Esophagus (tissue), 2 donors: ENCODE measurements at regions not wholly inside any gene's neighbourhood (a gene's known extent, or its start where the extent isn't known, plus 50 kb on each side); places are given as distances from the start of the nearest gene placed in this dataset.
"Not testable (repeated sequence)": the region's sequence is repeated elsewhere in the genome, so short reads cannot be mapped to it uniquely, and the experiment has no call there.

ENCODE experiments used
- H3K27ac ChIP-seq, 2 donors: one replicate each; pipeline ENCODE4 v1.5.1; 2013; ENCODE audit warnings: low read depth in 2 of 2, mild to moderate bottlenecking in 2 of 2, inconsistent platforms in 1 of 2, low read length in 1 of 2, moderate library complexity in 1 of 2
- H3K27me3 ChIP-seq, 2 donors: one replicate each; pipeline ENCODE4 v1.6.1; 2013; ENCODE audit warnings: low read length in 2 of 2, control low read depth in 1 of 2, mild to moderate bottlenecking in 1 of 2; ENCODE audit not compliant: insufficient read depth in 2 of 2, control insufficient read depth in 1 of 2
- H3K36me3 ChIP-seq, 2 donors: one replicate each; pipeline ENCODE4 v1.6.1; 2013; ENCODE audit warnings: low read length in 1 of 2; ENCODE audit not compliant: control insufficient read depth in 2 of 2, insufficient read depth in 2 of 2
- H3K4me1 ChIP-seq, 2 donors: one replicate each; pipeline ENCODE4 v1.6.1; 2013; ENCODE audit warnings: low read length in 1 of 2; ENCODE audit not compliant: control insufficient read depth in 2 of 2, insufficient read depth in 2 of 2
- H3K4me3 ChIP-seq, 2 donors: one replicate each; pipeline ENCODE4 v1.5.1; 2013; ENCODE audit warnings: low read length in 2 of 2, mild to moderate bottlenecking in 2 of 2, low read depth in 1 of 2, moderate library complexity in 1 of 2
- H3K9me3 ChIP-seq, 2 donors: one replicate each; pipeline ENCODE4 v1.6.1; 2013; ENCODE audit warnings: mild to moderate bottlenecking in 2 of 2, low read depth in 1 of 2, low read length in 1 of 2, moderate library complexity in 1 of 2; ENCODE audit not compliant: control insufficient read depth in 2 of 2, insufficient read depth in 1 of 2
- WGBS, 2 donors: extraction: QIAGEN DNeasy Blood & Tissue Kit; methylation state at CpG; one replicate each; pipeline ENCODE4 v1.1.7; 2013; 5-methylcytosine and 5-hydroxymethylcytosine counted together
- donor health status: healthy with polysubstance abuse.
- donor health status: Bipolar disorder and iron deficiency.

DNA sequence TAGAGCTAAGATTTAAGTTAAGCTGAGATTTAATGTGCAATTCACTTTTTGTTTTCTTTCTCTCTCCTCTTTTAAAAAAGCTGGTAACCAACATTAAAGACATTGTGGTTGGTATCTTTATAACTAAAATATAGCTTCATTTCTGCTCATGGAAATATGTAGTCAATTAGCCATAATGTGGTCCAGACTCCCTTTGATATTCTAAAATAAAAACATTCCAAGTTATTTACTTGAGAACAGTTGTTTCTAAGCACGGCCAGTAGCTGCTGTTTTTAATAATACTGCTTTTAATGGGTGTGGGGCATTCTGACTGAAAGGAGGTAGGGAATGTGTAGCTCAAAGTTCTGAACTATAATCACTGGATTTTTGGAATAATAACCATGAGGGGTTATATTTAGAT, 183.3 kb upstream of the FBXO11 start:
- Histone ChIP-seq H3K27me3 (no peaks in the 10 kb centered on the region), H3K9me3 (peaks cover 0 to 3% of the 10 kb centered on the region in 2 donors), H3K4me1 (no peaks in the 10 kb centered on the region), H3K27ac (no peak overlapping the region), H3K36me3 (no peaks in the 10 kb centered on the region), H3K4me3 (no peak overlapping the region)
- WGBS, 2 donors: 61 to 67% methylated on average over 1 of the region's 1 CpG

GRCh38 chr2:48092846-48093803, 186.8 kb upstream of the FBXO11 start:
- H3K4me3 ChIP-seq: no peak overlapping the region
- H3K9me3 ChIP-seq: peaks cover 0 to 3% of the 10 kb centered on the region in 2 donors
- no peaks in the 10 kb centered on the region for H3K36me3 ChIP-seq
- H3K27ac ChIP-seq: no peak overlapping the region
- no peaks in the 10 kb centered on the region for H3K4me1 ChIP-seq
- WGBS, 2 donors: 87 to 89% methylated on average over 4 of the region's 4 CpGs
- H3K27me3 ChIP-seq: no peaks in the 10 kb centered on the region

DNA sequence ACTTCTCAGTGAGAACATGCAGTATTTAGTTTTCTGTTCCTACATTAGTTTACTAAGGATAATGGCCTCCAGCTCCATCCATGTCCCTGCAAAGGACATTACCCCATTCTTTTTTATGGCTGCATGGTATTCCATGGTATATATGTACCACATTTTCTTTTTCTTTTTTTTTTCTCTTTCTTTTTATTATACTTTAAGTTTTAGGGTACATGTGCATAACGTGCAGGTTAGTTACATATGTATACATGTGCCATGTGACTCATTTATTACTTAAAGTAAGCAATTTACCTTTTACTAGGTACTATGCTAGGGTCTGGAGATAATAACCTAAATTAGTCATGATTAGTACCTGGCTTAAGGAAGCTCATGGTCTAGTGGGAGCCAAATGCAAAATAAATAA, 190.5 kb upstream of the FBXO11 start:
- 69 to 71% methylated on average over 1 of the region's 1 CpG for WGBS, 2 donors
- not testable (repeated sequence) for H3K4me1 ChIP-seq

GRCh38 chr2:48098539-48098938, 192.2 kb upstream of the FBXO11 start:
- Histone ChIP-seq H3K27me3 (no peaks in the 10 kb centered on the region), H3K9me3 (peaks cover 0 to 3% of the 10 kb centered on the region in 2 donors), H3K4me1 (no peaks in the 10 kb centered on the region), H3K27ac (no peak overlapping the region), H3K4me3 (no peak overlapping the region), H3K36me3 (no peaks in the 10 kb centered on the region)
- 64 to 81% methylated on average over 1 of the region's 1 CpG for WGBS, 2 donors

More for the DNA sequence above, 190.5 kb upstream of the FBXO11 start:
- not testable (repeated sequence) for H3K27ac ChIP-seq, H3K9me3 ChIP-seq, H3K4me3 ChIP-seq, H3K27me3 ChIP-seq, H3K36me3 ChIP-seq

GRCh38 chr2:48104418-48104817, 198.1 kb upstream of the FBXO11 start:
- no peaks in the 10 kb centered on the region for H3K9me3 ChIP-seq
- H3K4me1 ChIP-seq: peaks cover 0 to 2% of the 10 kb centered on the region in 2 donors
- no peaks in the 10 kb centered on the region for H3K36me3 ChIP-seq
- no peak overlapping the region for H3K4me3 ChIP-seq
- no peak overlapping the region for H3K27ac ChIP-seq
- H3K27me3 ChIP-seq: no peaks in the 10 kb centered on the region

GRCh38 chr2:48105848-48106247, 199.6 kb upstream of the FBXO11 start:
- H3K4me3 ChIP-seq: no peak overlapping the region
- H3K9me3 ChIP-seq: no peaks in the 10 kb centered on the region
- peaks cover 0 to 2% of the 10 kb centered on the region in 2 donors for H3K4me1 ChIP-seq
- WGBS, 2 donors: 80 to 82% methylated on average over 11 of the region's 11 CpGs
- H3K36me3 ChIP-seq: no peaks in the 10 kb centered on the region
- H3K27ac ChIP-seq: no peak overlapping the region
- H3K27me3 ChIP-seq: no peaks in the 10 kb centered on the region

DNA sequence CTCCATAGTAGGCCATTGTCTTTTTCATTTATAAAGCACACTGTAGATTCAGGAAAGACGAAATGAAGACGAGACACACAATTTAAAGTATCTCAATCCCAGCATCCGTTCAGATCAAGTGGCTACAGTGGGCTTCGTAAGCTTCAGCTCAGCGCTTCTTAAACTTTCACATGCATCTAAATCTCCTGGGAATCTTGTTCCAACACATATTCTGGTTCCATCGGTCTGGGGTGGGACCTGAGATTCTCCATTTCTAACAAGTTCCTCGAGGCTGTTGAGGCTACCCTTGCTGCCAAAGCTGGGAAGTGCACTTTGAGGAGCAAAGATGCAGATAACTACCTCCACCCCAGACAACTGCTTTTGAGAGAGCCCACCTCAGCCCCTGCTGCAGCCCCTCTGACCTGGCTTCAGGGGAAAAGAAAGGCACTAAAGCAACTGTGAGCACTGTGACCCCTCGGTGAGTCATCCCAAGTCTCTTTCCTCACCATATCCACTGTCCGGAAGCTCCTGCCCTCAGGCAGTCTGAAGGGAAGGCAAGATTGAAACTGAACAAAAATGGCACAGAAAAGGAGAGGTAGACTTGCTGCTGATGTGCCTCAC, 201.1 kb upstream of the FBXO11 start:
- Histone ChIP-seq H3K9me3 (no peaks in the 10 kb centered on the region), H3K27ac (no peak overlapping the region), H3K27me3 (no peaks in the 10 kb centered on the region), H3K36me3 (no peaks in the 10 kb centered on the region), H3K4me1 (peaks cover 0 to 4% of the 10 kb centered on the region in 2 donors), H3K4me3 (no peak overlapping the region)
- 53 to 56% methylated on average over 9 of the region's 9 CpGs for WGBS, 2 donors

DNA sequence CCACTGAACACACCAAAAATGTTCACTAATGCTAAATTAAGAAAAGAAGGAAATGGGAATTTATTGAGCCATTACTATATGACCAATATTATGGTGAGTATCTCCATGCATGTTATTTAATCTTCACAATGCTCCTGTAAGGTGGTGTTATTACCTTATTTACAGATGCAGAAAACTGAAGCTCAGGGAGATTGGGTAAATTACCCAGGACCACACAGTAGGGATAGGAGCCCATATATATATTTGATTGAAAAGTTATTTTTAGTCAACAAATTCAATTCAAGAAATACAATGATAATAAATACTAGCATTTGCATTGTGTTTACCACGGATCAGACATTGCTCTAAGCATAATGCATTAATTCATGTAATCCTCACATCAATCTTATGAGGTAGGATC, 202.2 kb upstream of the FBXO11 start:
- Histone ChIP-seq H3K9me3 (no peaks in the 10 kb centered on the region), H3K36me3 (no peaks in the 10 kb centered on the region), H3K4me1 (peaks cover 0 to 4% of the 10 kb centered on the region in 2 donors), H3K27ac (no peak overlapping the region), H3K4me3 (no peak overlapping the region), H3K27me3 (no peaks in the 10 kb centered on the region)
- WGBS, 2 donors: 79 to 89% methylated on average over 1 of the region's 1 CpG

GRCh38 chr2:48109491-48110204, 203.3 kb upstream of the FBXO11 start:
- WGBS, 2 donors: 80 to 84% methylated on average over 4 of the region's 4 CpGs
- Histone ChIP-seq H3K36me3 (no peaks in the 10 kb centered on the region), H3K9me3 (no peaks in the 10 kb centered on the region), H3K27me3 (no peaks in the 10 kb centered on the region), H3K4me3 (no peak overlapping the region), H3K27ac (no peak overlapping the region), H3K4me1 (peaks cover 0 to 4% of the 10 kb centered on the region in 2 donors)
